Kidney (tissue), 13 donors: ENCODE measurements at regions not wholly inside any gene's neighbourhood (a gene's known extent, or its start where the extent isn't known, plus 50 kb on each side); places are given as distances from the start of the nearest gene placed in this dataset.

ENCODE experiments used
- DNase-seq, 5 donors: peaks; one replicate each; pipeline ENCODE4 v3.0.0-alpha.2; 2013 to 2020
- FAIRE-seq: peaks from 2 replicates; lab custom pipeline; 2012; peaks lifted over from hg19 to GRCh38; lab: Jason Lieb, UNC
- H3K27ac ChIP-seq, 2 donors: one replicate each; pipeline ENCODE4 v1.7.0; 2013; ENCODE audit warnings: low read depth in 2 of 2, low read length in 2 of 2, inconsistent platforms in 1 of 2
- H3K27me3 ChIP-seq: one replicate; pipeline ENCODE4 v1.7.1; 2013; ENCODE audit warnings: low read length, inconsistent platforms; ENCODE audit not compliant: control insufficient read depth, insufficient read depth
- H3K36me3 ChIP-seq, 3 donors: one replicate each; pipeline versions ENCODE4 v1.7.0 to v1.7.1; 2013; ENCODE audit warnings: low read length in 3 of 3, control low read depth in 1 of 3, inconsistent platforms in 1 of 3; ENCODE audit not compliant: insufficient read depth in 3 of 3, control insufficient read depth in 2 of 3
- H3K4me1 ChIP-seq, 3 donors: one replicate each; pipeline versions ENCODE4 v1.7.0 to v1.7.1; 2013; ENCODE audit warnings: low read length in 3 of 3, inconsistent platforms in 1 of 3, low read depth in 1 of 3; ENCODE audit not compliant: control insufficient read depth in 2 of 3, insufficient read depth in 2 of 3
- H3K4me3 ChIP-seq, 3 donors: one replicate each; pipeline versions ENCODE4 v1.7.0 to v1.8.1; 2013; ENCODE audit warnings: low read length in 3 of 3, control low read depth in 1 of 3, inconsistent platforms in 1 of 3
- H3K9ac ChIP-seq, 3 donors: one replicate each; pipeline versions ENCODE4 v1.7.0 to v1.7.1; 2013; ENCODE audit warnings: low read length in 3 of 3, control low read depth in 1 of 3, inconsistent platforms in 1 of 3
- H3K9me3 ChIP-seq, 3 donors: one replicate each; pipeline versions ENCODE4 v1.7.0 to v1.7.1; 2013; ENCODE audit warnings: low read length in 3 of 3, control low read depth in 1 of 3, inconsistent platforms in 1 of 3; ENCODE audit not compliant: control insufficient read depth in 2 of 3, insufficient read depth in 1 of 3
- CTCF ChIP-seq: IDR thresholded peaks from 3 replicates; pipeline ENCODE4 v1.5.1; 2012; ENCODE audit warnings: mild to moderate bottlenecking, moderate library complexity, borderline replicate concordance; ENCODE audit not compliant: insufficient read depth; ENCODE audit errors: extremely low read depth
- intact Hi-C: fragments of 100-400 bp; cut with DNase I; formaldehyde crosslinking; loops from one replicate; pipeline ENCODE4 v1.11.1; 2022
- donor health status: control.
- donor health status: control.
- donor health status: control.
- donor health status: control.
- donor health status: control.
- donor health status: DM: yes; HTN: yes; CAD: no.
- donor health status: Normal renal cell carcinoma (clear cell type).

- no peak overlapping the region for H3K27ac ChIP-seq
- H3K9me3 ChIP-seq: peaks cover 0 to 10% (median 0%) of the 10 kb centered on the region in 3 donors
- no peaks in the 10 kb centered on the region for H3K36me3 ChIP-seq
- no peak for FAIRE-seq
- no peaks in the 10 kb centered on the region for H3K27me3 ChIP-seq
- TF ChIP-seq CTCF: no peak
- H3K9ac ChIP-seq: no peak overlapping the region
- intact Hi-C loops: no loop called here
- H3K4me1 ChIP-seq: no peaks in the 10 kb centered on the region
- no peak overlapping the region for H3K4me3 ChIP-seq
- DNase-seq: no peak
Measured at GRCh38 chr1:176341656-176342055, 121.3 kb upstream of the PAPPA2 start.

GRCh38 chr1:176338877-176339276 is 124.1 kb upstream of the PAPPA2 start:
- FAIRE-seq (no peak), DNase-seq (no peak)
- intact Hi-C loops: no loop called here
- H3K9ac ChIP-seq: no peak overlapping the region
- no peak overlapping the region for H3K4me3 ChIP-seq
- H3K4me1 ChIP-seq: no peaks in the 10 kb centered on the region
- no peaks in the 10 kb centered on the region for H3K9me3 ChIP-seq
- no peaks in the 10 kb centered on the region for H3K36me3 ChIP-seq
- H3K27ac ChIP-seq: no peak overlapping the region
- TF ChIP-seq CTCF: no peak
- H3K27me3 ChIP-seq: no peaks in the 10 kb centered on the region

GRCh38 chr1:176330782-176331181 is 123.7 kb upstream of the COP1 start:
- Histone ChIP-seq H3K36me3 (no peaks in the 10 kb centered on the region), H3K27ac (no peak overlapping the region), H3K27me3 (no peaks in the 10 kb centered on the region), H3K4me3 (no peak overlapping the region), H3K4me1 (no peaks in the 10 kb centered on the region), H3K9ac (no peak overlapping the region), H3K9me3 (no peaks in the 10 kb centered on the region)
- DNase-seq (peak in 4 of 5 donors; percentile 32 to 62 (median 51)), FAIRE-seq (no peak)
- no peak for TF ChIP-seq CTCF
- intact Hi-C loops: no loop called here

GRCh38 chr1:176325664-176326063 is 118.6 kb upstream of the COP1 start:
- Histone ChIP-seq H3K9me3 (no peaks in the 10 kb centered on the region), H3K4me1 (peaks cover 0 to 5% (median 0%) of the 10 kb centered on the region in 3 donors), H3K36me3 (no peaks in the 10 kb centered on the region), H3K9ac (no peak overlapping the region), H3K27me3 (no peaks in the 10 kb centered on the region), H3K4me3 (no peak overlapping the region), H3K27ac (no peak overlapping the region)
- intact Hi-C loops: no loop called here
- no peak for TF ChIP-seq CTCF
- DNase-seq: no peak
- FAIRE-seq: no peak
